ENCODE measurements at regions not wholly inside any gene's neighbourhood (a gene's known extent, or its start where the extent isn't known, plus 50 kb on each side); places are given as distances from the start of the nearest gene placed in this dataset.

DNA sequence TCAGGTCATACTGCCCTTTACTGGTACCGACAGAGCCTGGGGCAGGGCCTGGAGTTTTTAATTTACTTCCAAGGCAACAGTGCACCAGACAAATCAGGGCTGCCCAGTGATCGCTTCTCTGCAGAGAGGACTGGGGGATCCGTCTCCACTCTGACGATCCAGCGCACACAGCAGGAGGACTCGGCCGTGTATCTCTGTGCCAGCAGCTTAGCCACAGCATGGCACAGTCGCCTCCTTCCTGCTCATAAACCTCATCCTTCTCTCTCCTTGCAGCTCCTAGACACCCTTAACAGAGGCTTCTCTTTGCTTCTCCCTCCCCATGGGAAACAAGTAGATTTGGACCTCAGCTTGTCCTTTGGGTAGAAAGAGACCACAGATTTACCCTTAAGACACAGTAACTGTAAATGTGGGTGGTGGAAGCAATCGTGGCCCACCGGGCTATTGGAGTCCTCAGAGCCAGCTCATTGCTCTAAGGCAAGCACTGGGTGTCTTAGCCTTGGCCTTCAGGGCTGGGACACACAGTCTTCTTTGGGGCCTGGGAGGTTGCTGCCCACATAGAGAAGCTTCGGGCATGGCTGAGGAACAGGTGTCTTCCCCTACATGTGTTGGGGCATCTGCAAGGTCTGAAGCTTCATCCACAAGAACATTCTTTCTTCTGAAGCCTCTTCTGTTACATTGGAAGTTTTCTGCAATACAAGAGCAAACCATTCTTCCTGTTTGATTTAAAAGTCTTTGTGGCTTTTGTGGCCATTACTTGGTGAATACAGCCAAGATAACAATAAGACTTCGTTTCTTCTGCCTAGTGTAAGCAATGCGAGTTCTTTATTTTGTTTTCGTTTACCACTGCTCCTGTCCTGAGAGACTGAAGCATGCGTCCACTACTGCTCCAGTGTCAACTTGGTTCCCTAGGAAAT lies 95.5 kb upstream of the PRSS58 start:
- DNase-seq, result no peak

DNA sequence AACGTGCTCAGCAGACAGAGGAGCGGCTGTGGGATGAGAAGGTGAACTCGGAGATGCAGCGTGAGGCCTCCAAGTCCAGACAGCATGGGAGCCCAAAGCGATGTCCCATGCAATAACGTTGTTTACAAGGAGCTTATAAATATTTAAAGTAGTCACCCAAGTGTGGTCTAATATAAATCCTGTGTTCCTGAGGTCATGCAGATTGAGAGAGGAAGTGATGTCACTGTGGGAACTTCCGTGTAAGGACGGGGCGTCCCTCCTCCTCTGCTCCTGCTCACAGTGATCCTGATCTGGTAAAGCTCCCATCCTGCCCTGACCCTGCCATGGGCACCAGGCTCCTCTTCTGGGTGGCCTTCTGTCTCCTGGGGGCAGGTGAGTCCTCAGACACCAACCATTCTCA lies 94.7 kb upstream of the PRSS58 start:
- no peak for DNase-seq

DNA sequence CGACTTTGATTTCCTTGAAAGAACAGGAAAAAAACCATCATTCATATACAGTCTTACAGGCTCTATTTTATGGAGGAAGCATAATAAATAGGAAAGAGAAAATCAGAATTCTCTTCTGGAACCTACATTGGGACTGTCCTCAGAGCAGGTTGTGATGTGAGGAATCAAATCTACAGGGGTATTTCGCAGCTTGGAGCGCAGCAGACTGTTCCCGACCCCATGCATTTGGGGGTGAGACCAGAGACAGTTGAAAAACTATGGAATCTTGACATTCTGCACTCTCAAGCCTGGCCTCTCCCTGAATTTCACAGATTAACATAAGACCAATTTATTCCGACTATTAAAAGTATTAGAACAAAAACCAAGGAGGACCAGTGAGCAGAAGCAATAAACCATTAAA lies 93.3 kb upstream of the PRSS58 start:
- DNase-seq, result no peak

DNA sequence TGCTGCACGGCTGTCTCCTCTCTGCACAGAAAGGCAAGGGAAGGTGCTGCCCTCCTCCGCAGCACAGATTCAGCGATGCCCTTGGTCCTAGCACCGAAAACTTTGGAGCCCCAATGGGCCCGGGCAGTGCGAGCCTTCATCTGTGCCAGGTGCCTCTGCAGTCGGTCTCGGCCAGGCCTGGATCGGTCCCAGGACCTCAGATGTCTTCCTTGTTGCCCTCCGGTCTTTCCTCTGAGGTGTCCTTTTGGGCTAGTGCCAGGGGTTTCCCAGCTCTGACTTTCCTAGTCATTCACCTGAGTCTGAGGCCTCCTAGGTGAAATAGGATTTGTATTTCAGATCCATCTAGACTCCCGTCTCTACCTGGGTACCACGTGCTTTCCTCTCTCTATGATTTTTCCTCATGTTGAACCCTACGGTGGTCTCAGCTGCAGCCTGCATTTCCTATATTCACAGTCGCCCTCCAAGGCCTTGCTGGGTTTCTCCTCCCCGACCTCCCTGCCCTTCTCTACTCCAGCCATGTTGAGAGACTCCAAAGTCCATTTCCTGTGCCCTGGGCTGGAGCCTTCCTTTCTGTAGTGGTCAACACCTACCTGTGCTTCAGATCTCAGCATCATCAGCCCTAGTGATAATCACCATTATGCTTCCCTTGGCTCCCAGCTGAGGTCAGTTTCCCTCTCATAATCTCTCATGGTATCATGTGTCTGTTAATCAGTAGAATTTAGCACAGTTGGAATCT lies 92.0 kb upstream of the PRSS58 start:
- DNase-seq, result no peak

DNA sequence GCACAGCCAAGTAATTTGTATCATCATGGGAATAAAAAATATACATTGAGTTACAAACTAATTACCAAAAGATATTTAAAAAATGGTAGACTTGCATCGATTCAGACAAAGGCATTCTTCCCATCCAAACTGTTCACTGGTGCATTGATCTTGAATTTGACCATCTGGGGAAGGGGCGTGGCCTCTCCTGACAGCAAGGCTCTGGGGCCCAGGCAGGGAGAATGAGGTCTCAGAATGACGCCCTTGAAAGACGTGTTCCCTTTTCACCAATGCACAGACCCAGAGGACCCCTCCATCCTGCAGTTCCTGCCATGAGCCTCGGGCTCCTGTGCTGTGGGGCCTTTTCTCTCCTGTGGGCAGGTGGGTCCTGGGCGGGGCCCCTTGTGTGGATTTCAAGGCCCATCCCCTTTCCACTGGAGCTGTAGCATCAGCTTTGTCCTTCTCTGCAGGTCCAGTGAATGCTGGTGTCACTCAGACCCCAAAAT lies 91.1 kb upstream of the PRSS58 start:
- no peak for DNase-seq

DNA sequence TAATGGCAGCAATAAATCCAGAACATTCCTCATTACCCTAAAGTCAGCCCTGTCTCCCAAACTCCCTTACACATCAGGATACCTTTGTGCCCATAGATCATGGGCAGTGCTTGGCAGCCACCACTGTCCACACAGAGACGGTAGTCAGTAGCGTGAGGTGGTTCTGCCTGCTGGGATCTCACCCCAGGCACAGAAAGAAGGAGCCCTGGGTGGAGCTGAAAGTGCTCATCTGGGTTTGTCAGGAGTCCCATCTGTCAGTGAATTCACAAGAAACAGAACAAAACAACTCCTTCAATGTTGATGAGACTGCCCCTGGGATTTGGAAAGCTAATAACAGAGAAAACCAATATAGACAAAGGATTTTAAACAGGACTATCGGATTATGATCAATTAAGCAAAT lies 90.2 kb upstream of the PRSS58 start:
- no peak for DNase-seq

DNA sequence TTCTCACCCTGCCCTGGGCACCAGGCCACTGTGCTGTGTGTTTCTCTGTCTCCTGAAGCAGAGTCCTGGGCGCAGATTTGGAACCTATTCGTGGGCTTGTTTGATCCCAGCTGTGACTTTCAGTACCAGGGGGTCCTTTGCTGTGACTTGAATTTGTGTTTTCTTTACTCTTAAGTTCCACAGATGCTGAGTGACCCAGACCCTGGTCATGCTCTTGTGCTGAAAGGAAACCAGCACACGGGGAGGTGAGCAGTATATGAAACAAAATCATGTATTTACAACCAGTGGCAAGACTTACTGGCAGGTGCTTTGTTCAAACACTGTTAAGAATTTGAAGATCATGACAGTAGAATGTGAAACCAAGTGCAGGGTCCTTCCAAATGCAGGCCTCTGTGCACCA lies 89.2 kb upstream of the PRSS58 start:
- DNase-seq, result no peak

DNA sequence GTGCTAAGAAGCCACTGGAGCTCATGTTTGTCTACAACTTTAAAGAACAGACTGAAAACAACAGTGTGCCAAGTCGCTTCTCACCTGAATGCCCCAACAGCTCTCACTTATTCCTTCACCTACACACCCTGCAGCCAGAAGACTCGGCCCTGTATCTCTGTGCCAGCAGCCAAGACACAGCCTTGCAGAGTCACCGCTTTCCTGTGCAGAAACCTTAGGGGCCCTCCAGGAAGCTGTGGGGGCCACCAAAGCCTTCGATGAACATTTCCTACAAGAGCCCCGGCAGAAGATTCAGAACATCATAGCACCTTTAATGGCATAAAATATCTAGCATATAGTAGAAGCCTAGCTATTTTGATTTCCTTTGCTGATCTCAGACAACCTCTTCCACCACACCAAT lies 88.0 kb upstream of the PRSS58 start:
- DNase-seq, result no peak

DNA sequence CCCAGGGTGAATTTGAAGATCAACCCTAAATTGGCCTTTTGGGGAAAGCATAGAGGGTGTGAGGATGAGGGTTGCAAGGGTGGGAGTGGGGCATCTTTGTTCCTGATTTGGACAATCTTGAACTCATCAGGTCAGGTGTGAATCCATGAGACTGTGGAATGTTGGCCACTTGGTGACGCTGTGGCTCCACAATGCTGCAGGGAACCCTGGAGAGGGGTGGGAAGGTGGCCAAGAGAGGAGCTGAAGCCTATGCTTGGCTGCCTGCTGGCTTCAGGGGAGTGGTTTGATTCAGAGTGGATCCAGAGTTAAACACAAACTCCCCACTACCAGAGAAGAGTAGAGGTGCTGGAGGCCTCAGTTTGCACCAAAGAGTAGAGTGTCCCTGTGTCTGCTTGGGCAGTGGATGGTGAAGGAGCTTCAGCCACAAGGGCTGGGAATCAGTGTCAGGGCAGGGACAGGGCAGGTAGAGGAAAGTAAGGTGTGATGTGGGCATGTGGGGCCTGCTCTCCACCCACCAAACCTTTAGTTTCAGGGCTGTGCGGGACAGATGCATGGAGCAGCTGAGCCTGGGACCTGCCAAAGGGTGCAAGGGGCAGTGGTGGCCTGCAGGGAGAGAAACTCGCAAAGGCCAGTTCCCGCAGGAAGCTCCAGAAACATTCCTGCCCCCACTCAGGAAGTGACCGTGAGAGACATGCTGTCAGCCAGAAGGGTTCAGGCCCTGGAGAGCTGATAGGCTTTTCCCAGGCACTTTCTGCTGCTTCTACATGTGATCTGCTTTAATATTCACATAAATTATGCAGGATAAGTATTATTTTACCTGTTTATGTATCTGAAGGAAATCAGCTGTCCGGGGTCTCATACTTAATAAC lies 81.0 kb upstream of the PRSS58 start:
- peak; percentile 32 for DNase-seq

DNA sequence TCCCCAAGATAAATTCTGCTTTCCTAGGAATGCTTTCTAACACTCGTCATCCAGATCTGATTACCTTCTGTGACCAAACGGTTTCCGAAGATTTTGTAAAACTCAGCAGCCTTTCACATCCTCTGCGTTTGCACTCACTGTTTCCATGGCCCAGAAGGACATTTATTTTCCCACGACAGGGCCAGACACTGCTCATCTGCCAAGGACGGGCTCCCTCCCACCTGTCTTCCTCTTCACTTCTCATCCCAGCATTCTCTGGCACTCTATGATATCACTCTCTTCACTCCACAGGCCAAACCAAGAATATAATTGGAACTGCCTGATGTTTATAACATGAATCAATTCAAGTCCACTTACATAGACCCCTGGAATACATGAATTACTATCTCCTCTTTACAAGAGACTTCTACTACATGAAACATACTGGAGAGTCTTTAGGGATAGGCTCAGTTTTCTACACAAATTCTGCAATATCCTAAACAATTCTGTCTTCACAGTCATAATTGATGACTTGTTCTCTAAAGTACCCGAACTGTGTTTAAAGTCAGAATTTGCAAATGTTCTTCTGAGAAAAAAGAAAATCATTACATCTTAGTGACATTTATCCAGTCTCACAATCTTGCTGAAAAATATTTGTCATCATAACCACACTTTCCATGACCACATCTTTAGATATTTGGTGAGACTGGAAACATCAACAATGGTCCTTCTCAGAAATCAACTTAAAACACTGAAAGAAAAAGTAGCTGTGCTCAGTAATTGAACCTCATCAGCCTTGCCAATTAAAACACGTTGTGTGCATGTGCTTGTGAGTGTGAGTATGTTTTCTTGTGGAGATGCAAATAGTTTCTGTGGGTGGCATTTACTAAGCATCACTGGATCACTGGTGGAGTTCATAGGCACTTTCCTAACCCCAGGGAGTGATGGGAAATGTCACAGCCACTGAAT lies 79.5 kb upstream of the PRSS58 start:
- peak; percentile 64 for DNase-seq

DNA sequence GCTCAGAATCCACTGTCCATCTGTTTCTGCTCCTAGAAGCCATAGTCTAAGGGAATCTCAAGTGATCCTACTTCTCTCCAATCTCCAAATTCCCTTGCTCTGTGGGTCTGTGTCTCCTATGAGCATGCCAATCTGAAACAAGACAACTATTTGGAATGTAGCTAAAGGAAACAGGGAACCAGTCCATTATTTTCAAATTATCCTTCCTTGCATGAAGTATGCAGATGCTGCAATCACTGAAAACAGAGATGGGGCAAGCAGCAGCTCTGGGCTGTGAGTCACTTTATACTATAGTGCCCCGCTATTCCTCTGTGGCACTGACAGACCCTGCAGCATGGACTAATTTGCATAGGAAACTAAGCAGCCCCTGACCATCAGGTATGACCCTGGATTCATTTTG lies 76.9 kb upstream of the PRSS58 start:
- DNase-seq, result no peak

DNA sequence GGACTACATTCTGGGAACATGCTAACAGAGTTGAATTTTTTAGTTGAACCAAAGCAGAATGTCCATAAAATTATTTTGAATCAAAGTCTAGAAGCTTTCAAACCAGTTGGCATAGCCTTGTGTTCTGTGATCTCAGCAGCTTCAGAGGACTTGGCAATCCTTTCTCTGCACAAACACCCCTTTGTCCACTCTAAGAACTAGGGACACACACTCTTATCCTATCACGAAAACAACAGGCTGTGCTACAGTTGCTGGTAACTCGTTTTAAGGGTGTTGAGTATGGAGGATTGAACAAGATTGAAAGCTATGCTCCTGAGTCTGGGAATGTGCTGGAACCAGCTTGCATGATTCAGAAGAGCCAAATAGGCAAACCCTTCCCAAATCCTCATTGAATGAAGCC lies 76.4 kb upstream of the PRSS58 start:
- DNase-seq, result no peak

DNA sequence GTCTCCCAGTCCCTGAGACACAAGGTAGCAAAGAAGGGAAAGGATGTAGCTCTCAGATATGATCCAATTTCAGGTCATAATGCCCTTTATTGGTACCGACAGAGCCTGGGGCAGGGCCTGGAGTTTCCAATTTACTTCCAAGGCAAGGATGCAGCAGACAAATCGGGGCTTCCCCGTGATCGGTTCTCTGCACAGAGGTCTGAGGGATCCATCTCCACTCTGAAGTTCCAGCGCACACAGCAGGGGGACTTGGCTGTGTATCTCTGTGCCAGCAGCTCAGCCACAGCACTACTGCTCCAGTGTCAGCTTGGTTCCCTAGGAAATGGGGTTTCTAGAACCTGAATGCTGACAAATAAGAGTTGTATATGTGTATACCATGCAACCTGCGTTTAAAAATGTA lies 74.6 kb upstream of the PRSS58 start:
- no peak for DNase-seq

DNA sequence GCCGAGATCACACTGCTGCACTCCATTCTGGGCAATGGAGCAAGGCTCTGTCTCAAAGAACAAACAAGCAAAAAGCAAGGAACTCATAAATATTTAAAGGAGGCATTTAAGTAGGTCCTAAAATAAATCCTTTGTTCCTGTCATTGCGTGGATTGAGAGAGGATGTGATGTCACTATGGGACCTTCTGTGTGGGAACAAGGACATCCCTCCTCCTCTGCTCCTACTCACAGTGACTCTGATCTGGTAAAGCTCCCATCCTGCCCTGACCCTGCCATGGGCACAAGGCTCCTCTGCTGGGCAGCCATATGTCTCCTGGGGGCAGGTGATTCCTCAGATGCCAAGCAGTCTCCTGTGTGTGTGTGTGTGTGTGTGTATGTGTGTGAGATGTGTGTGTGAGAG lies 74.1 kb upstream of the PRSS58 start:
- no peak for DNase-seq

DNA sequence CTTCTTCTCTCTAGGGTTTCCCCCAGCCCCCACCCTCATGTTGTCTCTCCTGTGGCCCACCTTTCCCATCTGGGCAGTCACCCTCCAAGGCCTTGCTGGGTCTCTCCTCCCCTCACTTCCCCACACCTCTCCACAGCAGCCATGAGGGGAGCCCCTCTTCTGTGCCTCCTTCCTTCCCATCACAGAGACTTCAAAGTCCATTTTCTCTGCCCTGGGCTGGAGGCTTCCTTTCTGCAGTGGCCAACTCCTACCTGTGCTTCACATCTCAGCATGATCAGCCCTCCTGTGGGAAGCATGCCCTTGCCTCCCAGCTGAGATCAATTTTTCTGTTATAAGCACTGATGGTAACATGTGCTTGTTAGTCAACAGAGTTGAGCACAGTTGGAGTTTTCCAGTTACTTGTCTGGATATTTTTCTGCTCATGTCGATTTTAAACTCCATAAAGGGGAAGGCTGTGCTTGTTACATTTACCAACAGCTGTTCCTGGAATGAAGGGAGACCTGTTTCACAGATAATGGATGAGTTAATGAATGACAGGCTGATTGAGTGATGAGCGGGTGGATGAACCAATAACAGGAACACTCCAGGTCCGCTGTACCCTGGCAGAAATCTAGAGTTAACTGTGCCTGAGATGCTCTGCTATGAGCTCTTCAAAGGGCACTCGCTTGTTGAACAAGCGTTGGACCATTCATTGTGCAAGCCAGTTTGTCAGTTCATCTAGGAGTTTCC lies 71.4 kb upstream of the PRSS58 start:
- no peak for DNase-seq

DNA sequence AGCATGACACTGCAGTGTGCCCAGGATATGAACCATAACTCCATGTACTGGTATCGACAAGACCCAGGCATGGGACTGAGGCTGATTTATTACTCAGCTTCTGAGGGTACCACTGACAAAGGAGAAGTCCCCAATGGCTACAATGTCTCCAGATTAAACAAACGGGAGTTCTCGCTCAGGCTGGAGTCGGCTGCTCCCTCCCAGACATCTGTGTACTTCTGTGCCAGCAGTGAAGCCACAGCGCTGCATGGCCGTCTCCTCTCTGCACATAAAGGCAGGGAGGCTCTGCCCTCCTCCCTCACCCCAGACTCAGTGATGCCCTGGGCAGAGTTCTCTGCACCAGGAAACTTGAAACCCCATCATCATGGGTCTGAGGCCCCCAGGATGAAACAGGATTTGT lies 70.7 kb upstream of the PRSS58 start:
- DNase-seq, result no peak

DNA sequence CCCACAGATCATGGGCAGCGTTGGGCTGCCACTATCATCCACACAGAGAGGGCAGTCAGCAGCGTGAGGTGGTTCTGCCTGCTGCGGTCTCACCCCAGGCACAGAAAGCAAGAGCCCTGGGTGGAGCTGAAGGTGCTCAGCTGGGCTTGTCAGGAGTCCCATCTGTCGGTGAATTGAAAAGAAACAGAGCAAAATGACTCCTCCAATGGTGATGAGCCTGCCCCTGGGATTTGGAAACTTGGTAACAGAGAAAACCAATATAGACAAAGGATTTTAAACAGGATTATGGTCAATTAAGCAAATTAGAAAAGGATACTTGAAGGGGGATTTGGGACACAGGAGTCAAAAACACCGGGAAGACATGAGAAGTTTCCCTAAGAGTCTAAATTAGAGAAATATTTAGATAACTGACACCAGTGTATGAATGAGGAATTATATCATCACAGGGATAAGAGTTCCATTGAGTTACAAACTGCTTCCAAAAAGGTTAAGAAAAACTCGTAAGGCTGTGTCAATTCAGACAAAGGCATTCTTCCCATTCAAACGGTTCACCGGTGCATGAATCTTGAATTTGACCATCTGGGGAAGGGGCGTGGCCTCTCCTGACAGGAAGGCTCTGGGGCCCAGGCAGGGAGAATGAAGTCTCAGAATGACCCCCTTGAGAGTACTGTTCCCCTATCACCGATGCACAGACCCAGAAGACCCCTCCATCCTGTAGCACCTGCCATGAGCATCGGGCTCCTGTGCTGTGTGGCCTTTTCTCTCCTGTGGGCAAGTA lies 70.0 kb upstream of the PRSS58 start:
- DNase-seq, result no peak

DNA sequence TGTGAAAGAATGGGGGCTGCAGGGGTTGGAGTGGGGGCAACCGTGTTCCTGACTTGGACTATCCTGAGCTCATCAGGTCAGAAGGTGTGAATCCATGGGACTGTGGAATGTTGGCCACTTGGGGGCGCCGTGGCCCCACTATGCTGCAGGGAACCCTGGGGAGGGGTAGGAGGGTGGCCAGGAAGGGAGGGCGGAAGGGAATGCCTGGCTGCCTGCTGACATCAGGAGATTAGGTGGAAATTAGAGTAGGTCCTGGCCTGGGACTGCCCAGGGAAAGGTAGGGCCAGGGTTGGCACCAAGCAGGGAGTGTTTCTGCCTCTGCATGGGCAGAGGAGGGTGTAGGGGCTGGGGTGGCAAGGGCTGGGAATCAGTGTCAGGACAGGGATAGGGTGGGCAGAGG lies 65.8 kb upstream of the PRSS58 start:
- DNase-seq, result no peak

DNA sequence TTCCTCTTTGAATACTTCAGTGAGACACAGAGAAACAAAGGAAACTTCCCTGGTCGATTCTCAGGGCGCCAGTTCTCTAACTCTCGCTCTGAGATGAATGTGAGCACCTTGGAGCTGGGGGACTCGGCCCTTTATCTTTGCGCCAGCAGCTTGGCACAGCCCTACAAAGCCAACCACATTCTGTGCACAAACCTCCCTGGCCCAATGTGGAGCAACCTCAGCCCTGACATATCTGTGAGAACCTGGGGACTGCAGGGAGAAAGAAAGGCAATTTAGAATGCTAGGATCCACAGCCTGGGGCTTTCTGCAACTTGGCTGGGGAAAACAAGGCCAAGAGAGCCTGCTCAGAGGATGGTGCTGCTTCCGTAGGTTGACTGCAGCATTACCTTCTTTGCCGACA lies 63.5 kb upstream of the PRSS58 start:
- no peak for DNase-seq

DNA sequence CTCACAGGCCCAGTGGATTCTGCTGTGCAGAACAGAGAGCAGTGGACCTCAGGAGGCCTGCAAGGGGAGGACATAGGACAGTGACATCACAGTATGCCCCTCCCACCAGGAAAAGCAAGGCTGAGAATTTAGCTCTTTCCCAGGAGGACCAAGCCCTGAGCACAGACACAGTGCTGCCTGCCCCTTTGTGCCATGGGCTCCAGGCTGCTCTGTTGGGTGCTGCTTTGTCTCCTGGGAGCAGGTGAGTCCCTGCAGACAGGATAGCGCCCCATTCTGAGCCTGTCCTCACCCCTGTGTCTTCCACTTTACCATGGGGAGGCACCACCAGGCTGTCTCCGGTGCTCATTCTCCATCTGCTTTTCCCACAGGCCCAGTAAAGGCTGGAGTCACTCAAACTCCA lies 63.0 kb upstream of the PRSS58 start:
- DNase-seq, result no peak
